ENCODE measurements at regions not wholly inside any gene's neighbourhood (a gene's known extent, or its start where the extent isn't known, plus 50 kb on each side); places are given as distances from the start of the nearest gene placed in this dataset.

GRCh38 chr10:2786251-2786650, 281.1 kb upstream of the PFKP start:
- no peaks in the 10 kb centered on the region for H3K4me1 ChIP-seq (ENCODE audit: control insufficient read depth in 2 of 3, insufficient read depth in 2 of 3, low read depth in 1 of 3, low read length in 3 of 3)
- H3K27ac ChIP-seq (ENCODE audit: low read depth in 2 of 2, low read length in 2 of 2) = no peak overlapping the region
- H3K9ac ChIP-seq (ENCODE audit: low read length in 3 of 3) = no peak overlapping the region
- no peak for DNase-seq
- no peak for FAIRE-seq
- intact Hi-C loops (cut with DNase I) = no loop called here
- H3K4me3 ChIP-seq (ENCODE audit: low read length in 3 of 3) = no peak overlapping the region
- no peaks in the 10 kb centered on the region for H3K36me3 ChIP-seq (ENCODE audit: control insufficient read depth in 2 of 3, insufficient read depth in 3 of 3, low read length in 3 of 3)
- no peaks in the 10 kb centered on the region for H3K9me3 ChIP-seq (ENCODE audit: control insufficient read depth in 2 of 3, insufficient read depth in 1 of 3, low read length in 3 of 3)
- no peak for TF ChIP-seq CTCF (IDR thresholded peaks at IDR 0.05; ENCODE audit: borderline replicate concordance, extremely low read depth, insufficient read depth)
- no peaks in the 10 kb centered on the region for H3K27me3 ChIP-seq (ENCODE audit: control insufficient read depth, insufficient read depth, low read length)

GRCh38 chr10:2784766-2785165, 282.6 kb upstream of the PFKP start:
- Histone ChIP-seq H3K4me1 (ENCODE audit: control insufficient read depth in 2 of 3, insufficient read depth in 2 of 3, low read depth in 1 of 3, low read length in 3 of 3) (no peaks in the 10 kb centered on the region), H3K9ac (ENCODE audit: low read length in 3 of 3) (no peak overlapping the region), H3K36me3 (ENCODE audit: control insufficient read depth in 2 of 3, insufficient read depth in 3 of 3, low read length in 3 of 3) (no peaks in the 10 kb centered on the region), H3K9me3 (ENCODE audit: control insufficient read depth in 2 of 3, insufficient read depth in 1 of 3, low read length in 3 of 3) (no peaks in the 10 kb centered on the region), H3K27me3 (ENCODE audit: control insufficient read depth, insufficient read depth, low read length) (no peaks in the 10 kb centered on the region), H3K4me3 (ENCODE audit: low read length in 3 of 3) (no peak overlapping the region), H3K27ac (ENCODE audit: low read depth in 2 of 2, low read length in 2 of 2) (no peak overlapping the region)
- FAIRE-seq (no peak), DNase-seq (no peak)
- intact Hi-C loops (cut with DNase I) = no loop called here
- TF ChIP-seq CTCF (IDR thresholded peaks at IDR 0.05; ENCODE audit: borderline replicate concordance, extremely low read depth, insufficient read depth) = no peak

GRCh38 chr10:2782950-2783349, 284.4 kb upstream of the PFKP start:
- H3K27ac ChIP-seq (ENCODE audit: low read depth in 2 of 2, low read length in 2 of 2) = no peak overlapping the region
- FAIRE-seq (no peak), DNase-seq (no peak)
- no peaks in the 10 kb centered on the region for H3K9me3 ChIP-seq (ENCODE audit: control insufficient read depth in 2 of 3, insufficient read depth in 1 of 3, low read length in 3 of 3)
- H3K36me3 ChIP-seq (ENCODE audit: control insufficient read depth in 2 of 3, insufficient read depth in 3 of 3, low read length in 3 of 3) = no peaks in the 10 kb centered on the region
- H3K4me3 ChIP-seq (ENCODE audit: low read length in 3 of 3) = no peak overlapping the region
- H3K27me3 ChIP-seq (ENCODE audit: control insufficient read depth, insufficient read depth, low read length) = no peaks in the 10 kb centered on the region
- no peaks in the 10 kb centered on the region for H3K4me1 ChIP-seq (ENCODE audit: control insufficient read depth in 2 of 3, insufficient read depth in 2 of 3, low read depth in 1 of 3, low read length in 3 of 3)
- intact Hi-C loops (cut with DNase I) = no loop called here
- no peak overlapping the region for H3K9ac ChIP-seq (ENCODE audit: low read length in 3 of 3)
- TF ChIP-seq CTCF (IDR thresholded peaks at IDR 0.05; ENCODE audit: borderline replicate concordance, extremely low read depth, insufficient read depth) = no peak

GRCh38 chr10:2782265-2782664, 285.1 kb upstream of the PFKP start:
- Histone ChIP-seq H3K4me3 (ENCODE audit: low read length in 3 of 3) (no peak overlapping the region), H3K27ac (ENCODE audit: low read depth in 2 of 2, low read length in 2 of 2) (no peak overlapping the region), H3K4me1 (ENCODE audit: control insufficient read depth in 2 of 3, insufficient read depth in 2 of 3, low read depth in 1 of 3, low read length in 3 of 3) (no peaks in the 10 kb centered on the region), H3K9me3 (ENCODE audit: control insufficient read depth in 2 of 3, insufficient read depth in 1 of 3, low read length in 3 of 3) (no peaks in the 10 kb centered on the region), H3K9ac (ENCODE audit: low read length in 3 of 3) (no peak overlapping the region), H3K36me3 (ENCODE audit: control insufficient read depth in 2 of 3, insufficient read depth in 3 of 3, low read length in 3 of 3) (no peaks in the 10 kb centered on the region), H3K27me3 (ENCODE audit: control insufficient read depth, insufficient read depth, low read length) (no peaks in the 10 kb centered on the region)
- no peak for FAIRE-seq
- no peak for DNase-seq
- TF ChIP-seq CTCF (IDR thresholded peaks at IDR 0.05; ENCODE audit: borderline replicate concordance, extremely low read depth, insufficient read depth) = no peak
- intact Hi-C loops (cut with DNase I) = no loop called here

Measured in kidney (tissue), 13 donors.